ENCODE measurements at regions not wholly inside any gene's neighbourhood (a gene's known extent, or its start where the extent isn't known, plus 50 kb on each side); places are given as distances from the start of the nearest gene placed in this dataset.
A peak's percentile ranks its signal among the peaks of the same experiment; 100 is the strongest.

- no peak for DNase-seq
Observed at GRCh38 chr7:67940400-67940799, 943.8 kb downstream of the TYW1 start.

- DNase-seq = no peak
Observed at GRCh38 chr7:67947191-67947590, 950.6 kb downstream of the TYW1 start.

- DNase-seq = no peak
Observed at GRCh38 chr7:67947646-67948045, 951.0 kb downstream of the TYW1 start.

- no peak for DNase-seq
Observed at GRCh38 chr7:67950321-67951083, 953.9 kb downstream of the TYW1 start.

- DNase-seq = peak; percentile 34
Observed at GRCh38 chr7:67955061-67955460, 958.4 kb downstream of the TYW1 start.

- no peak for DNase-seq
Observed at GRCh38 chr7:67962863-67963262, 966.2 kb downstream of the TYW1 start.

- DNase-seq = no peak
Observed at GRCh38 chr7:67976490-67976889, 979.9 kb downstream of the TYW1 start.

GRCh38 chr7:67983486-67983885, 986.9 kb downstream of the TYW1 start:
- no peak for DNase-seq

- no peak for DNase-seq
Observed at GRCh38 chr7:67984326-67984725, 987.7 kb downstream of the TYW1 start.

GRCh38 chr7:67989142-67989541, 992.5 kb downstream of the TYW1 start:
- no peak for DNase-seq

GRCh38 chr7:67990003-67990402, 993.4 kb downstream of the TYW1 start:
- DNase-seq = no peak

- DNase-seq = no peak
Observed at GRCh38 chr7:67990716-67991115, 994.1 kb downstream of the TYW1 start.

GRCh38 chr7:67992287-67992686, 995.7 kb downstream of the TYW1 start:
- DNase-seq = no peak

GRCh38 chr7:68005992-68006391, 1009.4 kb downstream of the TYW1 start:
- DNase-seq = no peak

GRCh38 chr7:68006619-68007018, 1010.0 kb downstream of the TYW1 start:
- DNase-seq = no peak

- DNase-seq = no peak
Observed at GRCh38 chr7:68009716-68010115, 1013.1 kb downstream of the TYW1 start.

GRCh38 chr7:68014031-68014736, 1017.6 kb downstream of the TYW1 start:
- no peak for DNase-seq

- no peak for DNase-seq
Observed at GRCh38 chr7:68015122-68015977, 1018.7 kb downstream of the TYW1 start.

- DNase-seq = no peak
Observed at GRCh38 chr7:68015978-68016532, 1019.4 kb downstream of the TYW1 start.

- DNase-seq = no peak
Observed at GRCh38 chr7:68020102-68020501, 1023.5 kb downstream of the TYW1 start.

GRCh38 chr7:68025369-68025768, 1028.7 kb downstream of the TYW1 start:
- DNase-seq = no peak

- no peak for DNase-seq
Observed at GRCh38 chr7:68030530-68030929, 1033.9 kb downstream of the TYW1 start.

Data from NCI-H1048 (cell line).